NCI-H748 (cell line): ENCODE measurements at regions not wholly inside any gene's neighbourhood (a gene's known extent, or its start where the extent isn't known, plus 50 kb on each side); places are given as distances from the start of the nearest gene placed in this dataset.
"Not testable (repeated sequence)": the region's sequence is repeated elsewhere in the genome, so short reads cannot be mapped to it uniquely, and the experiment has no call there.

Source experiments
- DNase-seq: peaks from one replicate; lab custom pipeline; 2025; ENCODE audit not compliant: unreplicated experiment; lab: John Stamatoyannopoulos, UW

- DNase-seq = no peak
These were observed 122.9 kb downstream of the METRNL start for GRCh38 chr17:83202002-83203000.

- DNase-seq = no peak
These were observed 123.7 kb downstream of the METRNL start for GRCh38 chr17:83203073-83203471.

DNA sequence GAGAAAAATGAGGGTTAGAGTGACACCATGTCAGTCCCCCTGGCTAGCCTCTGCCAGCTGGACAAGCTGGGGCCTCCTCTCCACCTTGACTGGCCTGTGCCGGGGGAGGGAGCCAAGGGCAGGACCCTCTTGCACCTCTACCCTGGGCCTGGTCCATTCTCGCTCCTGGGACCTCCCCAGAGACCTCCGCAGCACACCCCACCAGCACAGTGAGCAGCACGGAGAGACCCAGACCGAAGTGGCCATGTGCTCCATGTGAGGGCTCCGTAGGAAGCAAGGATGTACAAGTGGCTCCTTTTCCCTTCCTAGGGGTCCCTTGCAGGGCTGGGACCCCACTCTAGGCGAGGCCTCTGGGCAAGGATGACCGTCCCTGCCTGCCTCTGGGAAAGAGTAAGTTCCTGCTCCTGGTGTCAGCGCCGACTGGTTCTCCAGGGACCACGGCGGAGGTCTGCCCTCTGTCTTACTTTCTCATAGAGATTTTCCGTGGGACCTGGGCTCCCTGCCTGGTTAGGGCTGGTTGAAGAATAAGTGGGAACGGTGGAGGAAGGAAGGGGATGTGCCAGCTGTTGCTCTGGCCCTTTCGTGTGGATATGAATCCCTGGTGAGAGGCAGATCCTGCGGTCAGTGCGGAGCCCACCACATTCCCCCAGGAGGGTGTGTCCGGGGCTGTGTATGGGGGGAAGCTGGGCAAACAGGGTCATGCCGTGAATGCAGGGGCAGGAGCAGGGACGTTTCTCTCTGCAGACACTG lies 124.2 kb downstream of the METRNL start:
- DNase-seq = no peak

- DNase-seq = no peak
These were observed 124.9 kb downstream of the METRNL start for GRCh38 chr17:83204230-83204725.

- not testable (repeated sequence) for DNase-seq
These were observed 125.5 kb downstream of the METRNL start for GRCh38 chr17:83204736-83205386.

- not testable (repeated sequence) for DNase-seq
These were observed 126.1 kb downstream of the METRNL start for GRCh38 chr17:83205387-83206035.

DNA sequence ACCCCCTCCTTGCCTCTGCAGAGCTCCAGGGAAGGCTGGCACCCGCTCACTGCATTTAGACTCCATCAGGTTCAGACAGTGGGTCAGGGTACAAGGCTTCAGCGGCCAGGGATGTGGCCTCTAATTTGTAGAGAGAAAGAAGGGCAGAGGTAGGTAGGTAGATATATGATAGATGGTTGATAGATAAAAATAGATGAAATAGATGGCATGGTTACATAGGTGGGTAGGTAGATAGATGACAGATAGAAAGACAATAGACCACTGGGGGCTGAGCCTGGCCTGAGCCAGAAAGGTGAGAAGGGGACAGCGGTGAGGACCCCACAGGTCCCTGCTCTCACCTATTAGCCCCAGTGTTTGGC lies 126.6 kb downstream of the METRNL start:
- DNase-seq = not testable (repeated sequence)

DNA sequence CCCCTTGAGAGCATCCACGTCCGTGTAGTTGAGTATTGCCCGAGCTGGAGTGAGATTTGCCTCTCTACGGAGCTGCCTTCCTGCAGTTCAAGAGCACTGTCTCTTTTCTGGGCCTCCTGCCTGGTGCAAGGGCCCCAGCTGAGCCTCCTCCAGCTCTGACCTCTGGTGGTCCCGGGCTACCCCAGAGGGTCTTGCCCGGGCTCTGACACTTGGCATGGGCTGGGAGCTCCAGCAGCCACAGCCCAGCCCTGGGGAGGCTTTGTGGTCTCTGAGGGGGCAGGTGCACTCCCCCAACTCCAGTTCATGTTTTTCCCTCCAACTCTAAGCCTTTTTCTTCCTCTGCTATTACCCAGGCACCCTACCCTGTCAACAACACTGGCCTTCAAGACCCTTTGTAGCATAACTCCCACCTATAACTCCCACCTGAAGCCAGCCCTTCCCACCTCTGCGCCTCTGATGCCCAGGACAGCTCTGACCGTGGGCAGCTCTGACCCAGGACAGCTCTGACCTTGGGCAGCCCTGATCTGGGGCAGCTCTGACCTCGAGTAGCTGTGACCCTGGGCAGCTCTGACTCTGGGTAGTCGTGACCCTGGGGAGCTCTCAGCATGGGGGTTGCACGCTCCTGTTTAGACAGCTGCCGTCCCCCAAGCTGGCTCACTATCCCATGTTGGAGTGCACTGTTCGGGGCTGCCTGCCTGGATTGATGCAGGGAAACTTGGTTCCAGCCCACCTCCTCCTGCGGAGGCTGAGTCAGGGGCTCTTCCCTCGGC lies 127.6 kb downstream of the METRNL start:
- not testable (repeated sequence) for DNase-seq

GRCh38 chr17:83247001-83247400 lies 167.6 kb downstream of the METRNL start:
- DNase-seq = not testable (repeated sequence)
